H1 (cell line): ENCODE measurements at regions not wholly inside any gene's neighbourhood (a gene's known extent, or its start where the extent isn't known, plus 50 kb on each side); places are given as distances from the start of the nearest gene placed in this dataset.
"Not testable (repeated sequence)": the region's sequence is repeated elsewhere in the genome, so short reads cannot be mapped to it uniquely, and the experiment has no call there.

Experiments
- CTCF ChIA-PET: fragments of 300-600 bp; sonication (Branson Sonifier 250); formaldehyde crosslinking; loops from one replicate; lab custom pipeline; 2021; ENCODE audit not compliant: partially characterized antibody; lab: Charles Lee
- POLR2A ChIA-PET: fragments of 300-600 bp; sonication (Branson Sonifier 250); formaldehyde crosslinking; loops from one replicate; lab custom pipeline; 2021; ENCODE audit warnings: inconsistent platforms; ENCODE audit not compliant: partially characterized antibody; lab: Charles Lee
- DNase-seq, 2 experiments: peaks; one replicate each; pipeline versions ENCODE4 v3.0.0 to v3.0.0-alpha.2; 2010 to 2022; ENCODE audit warnings: low spot score in 2 of 2, low read depth in 1 of 2, mixed read lengths in 1 of 2
- FAIRE-seq: peaks from 2 replicates; lab custom pipeline; 2011; peaks lifted over from hg19 to GRCh38; lab: Jason Lieb, UNC
- H2AFZ ChIP-seq: 2 replicates; pipeline ENCODE4 v1.8.1; 2012; ENCODE audit warnings: low read length, inconsistent platforms
- H2AK5ac ChIP-seq: 2 replicates; pipeline ENCODE4 v1.6.1; 2013; ENCODE audit warnings: low read depth, low read length
- H2BK120ac ChIP-seq: replicated peaks from 2 replicates; pipeline ENCODE3; 2013; ENCODE audit warnings: low read depth, low read length, inconsistent platforms
- H2BK12ac ChIP-seq: 2 replicates; pipeline ENCODE4 v1.6.1; 2013; ENCODE audit warnings: low read depth, low read length
- H2BK15ac ChIP-seq: 2 replicates; pipeline ENCODE4 v1.6.1; 2013; ENCODE audit warnings: low read length
- H2BK20ac ChIP-seq: 2 replicates; pipeline ENCODE4 v1.6.1; 2013; ENCODE audit warnings: low read length
- H2BK5ac ChIP-seq: 2 replicates; pipeline ENCODE4 v1.6.1; 2013; ENCODE audit warnings: low read depth, low read length
- H3K14ac ChIP-seq: 2 replicates; pipeline ENCODE4 v1.6.1; 2013; ENCODE audit warnings: inconsistent platforms; ENCODE audit not compliant: insufficient read length
- H3K18ac ChIP-seq: 2 replicates; pipeline ENCODE4 v1.6.1; 2013; ENCODE audit warnings: low read length; ENCODE audit errors: extremely low read depth
- H3K23ac ChIP-seq: 2 replicates; pipeline ENCODE4 v1.6.1; 2013; ENCODE audit warnings: inconsistent platforms; ENCODE audit not compliant: insufficient read length
- H3K23me2 ChIP-seq: 2 replicates; pipeline ENCODE4 v1.6.1; 2013; ENCODE audit warnings: low read depth, low read length
- H3K27ac ChIP-seq: 2 replicates; pipeline ENCODE4 v1.6.1; 2011; ENCODE audit warnings: low read depth, low read length, inconsistent platforms
- H3K27me3 ChIP-seq, 4 experiments: replicated peaks in 1 of 4; 1 replicate in 1 of 4; 2 replicates in 3 of 4; pipeline versions ENCODE4 v1.6.1 to v1.8.1; 2011 to 2013; ENCODE audit warnings: low read length in 3 of 4, mild to moderate bottlenecking in 3 of 4, inconsistent platforms in 2 of 4, mixed read lengths in 2 of 4, moderate library complexity in 1 of 4; ENCODE audit not compliant: control insufficient read depth in 3 of 4, insufficient read depth in 3 of 4; ENCODE audit errors: extremely low read depth in 1 of 4
- H3K36me3 ChIP-seq, 4 experiments: 2 replicates each; pipeline versions ENCODE4 v1.6.1 to v1.8.1; 2011 to 2013; ENCODE audit warnings: mild to moderate bottlenecking in 4 of 4, low read length in 3 of 4, moderate library complexity in 2 of 4, control low read depth in 1 of 4, inconsistent platforms in 1 of 4; ENCODE audit not compliant: insufficient read depth in 4 of 4, control insufficient read depth in 2 of 4
- H3K4ac ChIP-seq: replicated peaks from 2 replicates; pipeline ENCODE3; 2013; ENCODE audit warnings: low read length, low read depth, mixed read lengths, inconsistent platforms; ENCODE audit not compliant: insufficient read length
- H3K4me1 ChIP-seq, 4 experiments: replicated peaks in 1 of 4; 1 replicate in 1 of 4; 2 replicates in 3 of 4; pipeline versions ENCODE4 v1.6.1 to v1.8.1; 2011 to 2013; ENCODE audit warnings: low read length in 3 of 4, inconsistent platforms in 2 of 4, mixed read lengths in 1 of 4; ENCODE audit not compliant: insufficient read depth in 4 of 4, control insufficient read depth in 3 of 4
- H3K4me2 ChIP-seq, 2 experiments: 2 replicates each; pipeline versions ENCODE4 v1.6.1 to v1.8.1; 2011 to 2013; ENCODE audit warnings: low read depth in 2 of 2, low read length in 2 of 2, control low read depth in 1 of 2, inconsistent platforms in 1 of 2, mild to moderate bottlenecking in 1 of 2; ENCODE audit not compliant: insufficient read depth in 1 of 2
- H3K4me3 ChIP-seq, 4 experiments: fragments of 200-600, 300-600 bp in 1 of 4; sonication (generic), shearing (Covaris generic), sonication (Bioruptor Twin) in 1 of 4; 2 replicates each; pipeline versions ENCODE4 v1.5.1 to v1.8.1; 2011 to 2016; ENCODE audit warnings: low read length in 4 of 4, low read depth in 3 of 4, control low read depth in 2 of 4, inconsistent platforms in 2 of 4, mild to moderate bottlenecking in 2 of 4, mixed read lengths in 1 of 4, moderate library complexity in 1 of 4; ENCODE audit not compliant: insufficient read depth in 2 of 4; ENCODE audit errors: extremely low read depth in 1 of 4
- H3K56ac ChIP-seq: replicated peaks from 2 replicates; pipeline ENCODE3; 2013; ENCODE audit warnings: low read depth, mild to moderate bottlenecking, mixed read lengths, low read length, inconsistent platforms; ENCODE audit not compliant: insufficient read length
- H3K79me1 ChIP-seq: 2 replicates; pipeline ENCODE4 v1.6.1; 2013; ENCODE audit warnings: low read depth, low read length, control low read depth
- H3K79me2 ChIP-seq, 2 experiments: 2 replicates each; pipeline versions ENCODE4 v1.6.1 to v1.8.1; 2012 to 2013; ENCODE audit warnings: low read length in 2 of 2, mild to moderate bottlenecking in 2 of 2, inconsistent platforms in 1 of 2; ENCODE audit not compliant: insufficient read depth in 2 of 2, control insufficient read depth in 1 of 2
- H3K9ac ChIP-seq, 4 experiments: replicated peaks in 1 of 4; 1 replicate in 1 of 4; 2 replicates in 3 of 4; pipeline versions ENCODE4 v1.6.1 to v1.8.1; 2011 to 2013; ENCODE audit warnings: low read depth in 3 of 4, low read length in 3 of 4, control low read depth in 2 of 4, mild to moderate bottlenecking in 2 of 4, moderate library complexity in 2 of 4, inconsistent platforms in 1 of 4; ENCODE audit errors: extremely low read depth in 1 of 4
- H3K9me3 ChIP-seq, 2 experiments: 2 replicates each; pipeline versions ENCODE4 v1.6.1 to v1.8.1; 2012 to 2013; ENCODE audit warnings: mild to moderate bottlenecking in 2 of 2, moderate library complexity in 2 of 2, control low read depth in 1 of 2, inconsistent platforms in 1 of 2, low read depth in 1 of 2, low read length in 1 of 2, mixed read lengths in 1 of 2; ENCODE audit not compliant: insufficient read depth in 2 of 2
- H4K20me1 ChIP-seq, 2 experiments: replicated peaks in 1 of 2; 2 replicates each; pipeline versions ENCODE3 to v1.8.1; 2011 to 2013; ENCODE audit warnings: inconsistent platforms in 2 of 2, low read length in 2 of 2, mild to moderate bottlenecking in 1 of 2; ENCODE audit not compliant: insufficient read depth in 2 of 2, control insufficient read depth in 1 of 2
- H4K5ac ChIP-seq: 2 replicates; pipeline ENCODE4 v1.6.1; 2013; ENCODE audit warnings: low read length, low read depth, mixed read lengths, inconsistent platforms; ENCODE audit not compliant: insufficient read length
- H4K8ac ChIP-seq: 2 replicates; pipeline ENCODE4 v1.8.0; 2013; ENCODE audit warnings: mild to moderate bottlenecking, moderate library complexity, low read length, inconsistent platforms; ENCODE audit not compliant: insufficient read depth; ENCODE audit errors: extremely low read depth
- H4K91ac ChIP-seq: replicated peaks from 2 replicates; pipeline ENCODE3; 2013; ENCODE audit warnings: low read length, mixed read lengths, inconsistent platforms; ENCODE audit not compliant: insufficient read length
- WGBS, 2 experiments: shearing (Covaris generic) in 1 of 2; methylation state at CpG; one replicate each; pipeline versions ENCODE4 v1.1.6 to v1.1.7; 2013 to 2015; ENCODE audit warnings: low lambda C conversion rate in 2 of 2, mixed read lengths in 2 of 2, inconsistent platforms in 1 of 2, low coverage in 1 of 2, missing lambda C conversion rate in 1 of 2; ENCODE audit not compliant: insufficient replicate concordance in 2 of 2, insufficient coverage in 1 of 2, insufficient read length in 1 of 2; ENCODE audit errors: extremely low coverage in 1 of 2, missing lambda C conversion rate in 1 of 2; 5-methylcytosine and 5-hydroxymethylcytosine counted together

GRCh38 chr15:85267158-85267857, 113.1 kb upstream of the AKAP13 start:
- POLR2A ChIA-PET, CTCF ChIA-PET, H3K4ac ChIP-seq, H3K4me1 ChIP-seq, H2BK15ac ChIP-seq, H3K79me1 ChIP-seq, H3K14ac ChIP-seq, H3K27me3 ChIP-seq, H3K9ac ChIP-seq, H3K36me3 ChIP-seq, H3K4me2 ChIP-seq, H4K5ac ChIP-seq, H3K4me3 ChIP-seq, H3K79me2 ChIP-seq, H2AK5ac ChIP-seq, H3K27ac ChIP-seq, H3K9me3 ChIP-seq, DNase-seq, H3K23me2 ChIP-seq, H2BK5ac ChIP-seq, H2BK120ac ChIP-seq, H4K91ac ChIP-seq, H4K8ac ChIP-seq, H3K23ac ChIP-seq, FAIRE-seq, H4K20me1 ChIP-seq, H2BK12ac ChIP-seq, H2AFZ ChIP-seq, H2BK20ac ChIP-seq, H3K18ac ChIP-seq, H3K56ac ChIP-seq: not testable (repeated sequence)
- WGBS, 2 experiments, result 96% methylated on average over 12 of the region's 24 CpGs; no CpG with 5 or more reads in 1 of the 2 experiments
